ENCODE measurements at regions not wholly inside any gene's neighbourhood (a gene's known extent, or its start where the extent isn't known, plus 50 kb on each side); places are given as distances from the start of the nearest gene placed in this dataset.
"Not testable (repeated sequence)": the region's sequence is repeated elsewhere in the genome, so short reads cannot be mapped to it uniquely, and the experiment has no call there.

DNA sequence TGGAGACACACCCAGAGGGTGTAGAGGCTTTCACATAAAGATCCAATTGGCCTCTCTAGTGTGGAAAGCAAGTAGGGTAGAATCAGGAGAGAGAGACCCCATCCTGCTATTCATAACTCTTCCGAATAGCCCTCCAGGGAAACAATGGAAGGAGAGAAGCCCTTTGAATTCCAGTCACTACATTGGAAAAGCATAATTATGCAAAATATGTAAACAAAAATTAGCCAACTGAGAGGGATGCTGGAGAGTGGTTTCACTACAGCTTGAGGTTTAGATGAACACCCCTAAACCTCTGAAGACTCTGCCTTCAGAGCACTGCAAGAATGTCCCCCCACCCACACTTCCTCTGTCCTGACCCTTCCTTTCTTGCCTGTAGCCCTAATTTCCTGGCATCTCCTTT is 197.3 kb upstream of the ANKRD55 start:
- DNase-seq, result no peak

DNA sequence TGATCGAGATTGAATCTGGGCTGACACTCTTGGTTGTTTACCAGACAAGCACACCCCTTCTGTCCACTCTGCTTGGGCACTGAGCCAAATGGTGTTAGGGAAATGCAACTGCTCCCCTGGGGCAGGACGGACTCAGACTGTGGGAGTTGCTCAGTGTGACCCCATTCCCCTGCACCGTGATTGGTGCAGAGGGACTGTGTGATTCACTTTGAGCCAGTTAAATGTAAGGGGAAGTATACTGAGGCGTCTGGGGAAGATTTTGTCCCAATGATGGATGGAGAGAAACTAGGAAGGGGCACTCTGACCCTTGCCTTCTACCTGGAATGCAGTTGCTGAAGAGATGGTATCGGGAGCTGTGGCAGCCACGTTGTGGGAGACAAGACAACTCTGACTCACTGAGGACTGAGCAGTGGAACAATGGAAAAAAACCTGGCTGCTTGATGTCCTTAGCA is 196.0 kb upstream of the ANKRD55 start:
- peak in 1 of 56 donors; percentile 17 for DNase-seq

DNA sequence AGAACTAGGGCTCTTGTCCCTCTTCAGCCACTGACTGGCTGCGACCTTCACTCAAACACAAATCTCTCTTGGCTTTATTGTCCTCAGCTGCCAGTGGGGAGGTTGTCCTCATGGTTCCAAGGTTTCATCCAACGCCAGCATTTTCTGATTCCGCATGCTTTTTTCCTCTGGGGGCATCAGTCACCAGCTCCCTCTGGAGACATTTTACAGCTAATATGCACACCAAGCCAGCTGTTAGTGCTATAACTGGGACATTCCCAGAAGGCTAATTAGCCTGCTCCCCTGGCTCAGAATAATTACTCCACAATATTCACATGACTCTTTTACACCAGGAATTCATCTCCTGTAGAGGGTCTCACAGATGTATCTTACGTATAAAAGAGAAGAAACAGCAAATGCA is 193.6 kb upstream of the ANKRD55 start:
- DNase-seq, result no peak

DNA sequence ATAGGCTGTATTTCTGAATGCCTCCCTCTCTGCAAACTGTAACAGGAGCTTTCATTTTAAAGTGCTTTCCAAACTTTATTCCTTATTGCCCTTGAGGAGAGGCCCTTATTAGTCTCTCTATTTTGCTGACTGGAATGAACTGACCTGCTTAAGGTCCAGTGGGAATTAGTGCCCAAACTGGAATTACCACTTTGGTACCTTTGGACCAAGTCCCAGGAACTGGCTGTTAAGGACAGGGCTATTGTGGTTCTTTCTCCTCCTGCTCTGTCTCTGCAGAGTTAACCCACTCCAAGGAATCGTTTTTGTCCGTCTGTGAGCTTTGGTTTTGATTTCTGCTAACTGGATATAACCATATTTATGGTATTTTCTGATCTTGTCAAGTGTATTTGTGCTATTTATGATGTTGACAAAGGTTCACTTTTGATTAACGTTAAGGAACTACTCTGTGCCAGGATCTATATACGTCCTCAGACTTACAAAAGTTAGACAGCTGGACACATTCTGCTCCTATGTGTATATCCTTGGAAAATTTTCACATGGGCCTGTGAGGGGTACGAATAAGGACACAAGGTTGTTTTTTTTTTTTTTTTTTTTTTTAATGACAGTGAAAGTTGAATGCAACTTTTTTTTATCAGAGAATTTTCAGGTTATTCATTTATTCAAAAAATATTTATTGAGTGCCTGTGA is 189.1 kb upstream of the ANKRD55 start:
- peak in 1 of 56 donors; percentile 3 for DNase-seq

DNA sequence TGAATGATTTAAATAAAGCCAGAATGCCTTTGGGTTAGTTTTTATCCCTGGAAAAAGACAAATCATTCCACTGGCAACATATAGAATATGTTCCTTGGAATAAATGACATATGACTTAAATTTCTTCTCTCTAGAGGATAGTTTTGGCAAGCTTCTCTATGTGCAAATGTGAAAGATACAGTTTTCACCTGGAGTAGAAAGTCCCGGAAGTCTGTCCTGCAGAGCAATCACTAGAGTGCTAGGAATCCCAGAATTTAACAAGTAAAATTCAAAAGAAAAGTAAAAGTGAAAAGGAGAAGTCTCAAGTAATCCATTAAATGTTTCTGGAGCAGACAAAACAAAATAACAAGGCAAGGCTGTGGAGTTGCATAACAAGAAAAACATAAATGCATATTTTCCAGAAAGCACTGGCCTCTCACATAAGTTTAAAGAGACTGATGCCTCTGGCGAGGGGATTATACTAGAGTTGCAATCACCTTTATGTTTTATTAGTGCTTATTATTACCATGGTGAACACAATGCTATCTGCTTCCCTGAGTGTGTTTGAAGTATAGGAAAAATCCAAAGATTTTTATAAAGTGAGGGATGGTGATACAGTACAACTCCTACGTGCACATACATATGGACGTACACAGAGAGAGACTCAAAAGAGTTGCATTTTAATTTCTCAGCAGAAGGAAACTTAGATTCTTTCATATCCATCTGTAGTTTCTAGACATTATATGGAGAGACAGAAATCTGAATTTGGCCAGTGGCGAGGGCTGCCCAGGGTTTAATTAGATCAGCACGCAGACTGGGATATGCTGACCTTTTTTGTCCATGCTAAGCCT is 188.3 kb upstream of the ANKRD55 start:
- DNase-seq, result no peak

DNA sequence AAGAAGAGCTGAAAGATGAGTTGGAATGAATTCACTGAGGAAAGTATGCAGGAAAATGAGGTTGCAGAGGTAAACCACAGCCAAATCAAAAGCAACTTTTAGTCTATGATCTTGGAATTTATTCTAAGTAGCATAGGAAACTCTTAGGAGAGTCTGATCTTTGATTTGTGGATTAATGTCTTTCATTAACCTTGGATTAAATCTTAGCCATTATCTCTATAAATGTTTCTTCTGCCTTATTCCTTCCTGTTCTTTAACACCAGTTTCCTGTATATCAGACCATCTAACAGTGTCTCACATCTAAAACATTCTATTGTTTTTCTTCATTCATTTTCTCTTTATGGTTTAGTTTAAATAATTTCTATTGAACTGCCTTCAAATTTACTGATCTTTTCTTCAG is 187.2 kb upstream of the ANKRD55 start:
- DNase-seq, result no peak

DNA sequence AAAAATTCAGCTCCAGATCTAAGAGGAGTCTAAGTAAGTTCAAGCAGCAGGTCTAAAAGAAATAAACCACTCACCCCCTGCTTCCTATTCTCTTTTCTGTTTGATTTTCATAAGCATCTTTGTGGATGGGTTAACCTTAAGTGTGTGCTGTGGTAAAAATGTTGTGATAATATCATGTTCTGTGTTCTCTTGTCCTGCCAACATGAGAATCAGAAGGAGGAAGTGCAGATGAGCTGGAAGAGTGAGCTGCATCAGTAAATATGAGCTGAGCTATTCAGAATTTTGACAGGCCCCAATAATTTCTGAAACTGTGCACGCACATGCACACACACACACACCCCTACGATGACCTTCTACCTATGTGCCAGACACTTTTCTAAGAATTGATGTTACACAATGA is 186.5 kb upstream of the ANKRD55 start:
- no peak for DNase-seq

DNA sequence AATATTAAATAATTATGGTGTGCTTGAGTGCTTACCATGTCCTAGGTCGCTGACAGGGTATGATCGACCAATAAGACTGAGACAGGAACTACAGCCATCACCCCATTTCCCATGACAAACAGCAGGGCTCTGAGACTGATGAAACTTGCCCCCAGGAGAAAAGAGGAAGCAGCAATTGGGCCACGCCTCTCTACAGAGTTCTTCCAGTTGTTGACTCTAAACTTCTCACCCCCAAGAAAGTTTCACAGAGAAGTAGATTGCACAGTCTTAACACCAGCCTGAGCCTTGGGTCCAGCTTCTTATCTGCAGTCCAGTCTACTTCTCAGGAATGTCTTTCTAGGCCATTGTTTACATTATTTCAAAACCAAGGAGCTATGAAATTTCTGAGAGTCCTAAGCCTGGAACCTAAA is 182.2 kb upstream of the ANKRD55 start:
- peak in 18 of 56 donors; percentile 2 to 50 (median 14) for DNase-seq

DNA sequence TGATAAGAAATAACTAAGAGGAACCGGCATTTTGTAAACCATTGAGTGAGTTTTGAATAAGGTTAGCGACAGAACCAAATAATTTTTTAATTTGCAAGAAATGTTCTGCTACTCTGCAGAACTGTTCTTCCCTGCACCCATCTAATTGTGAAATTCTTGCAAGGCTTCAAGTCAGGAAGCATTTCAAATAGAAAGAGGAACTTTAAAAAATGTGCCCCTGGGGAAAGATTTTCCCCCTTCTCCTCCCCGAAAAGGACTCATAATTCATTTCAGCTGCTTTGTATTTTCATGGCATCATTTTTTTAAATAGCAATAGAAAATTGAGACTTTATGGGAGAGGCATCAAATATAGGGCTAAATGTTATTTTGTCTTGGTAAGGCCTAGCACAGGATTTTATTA is 180.9 kb upstream of the ANKRD55 start:
- DNase-seq, result no peak

DNA sequence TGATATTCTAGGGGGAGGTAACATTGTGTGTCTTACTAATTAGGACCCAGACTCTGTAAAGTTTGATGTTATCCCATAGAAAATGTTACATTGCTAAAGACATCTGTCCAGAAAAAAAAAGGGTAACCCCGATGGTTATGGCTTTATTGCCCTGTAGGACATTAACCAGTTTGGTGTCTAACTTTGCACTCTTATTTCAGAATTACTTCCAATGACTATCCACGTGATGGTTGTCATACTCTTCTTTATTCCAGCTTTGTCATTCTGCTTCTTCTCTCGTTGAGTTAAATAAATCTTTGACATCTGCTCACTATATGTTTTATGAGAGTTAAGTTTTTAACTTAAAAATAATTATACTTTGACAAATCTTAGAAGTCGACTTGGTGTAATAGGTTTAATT is 180.4 kb upstream of the ANKRD55 start:
- no peak for DNase-seq

DNA sequence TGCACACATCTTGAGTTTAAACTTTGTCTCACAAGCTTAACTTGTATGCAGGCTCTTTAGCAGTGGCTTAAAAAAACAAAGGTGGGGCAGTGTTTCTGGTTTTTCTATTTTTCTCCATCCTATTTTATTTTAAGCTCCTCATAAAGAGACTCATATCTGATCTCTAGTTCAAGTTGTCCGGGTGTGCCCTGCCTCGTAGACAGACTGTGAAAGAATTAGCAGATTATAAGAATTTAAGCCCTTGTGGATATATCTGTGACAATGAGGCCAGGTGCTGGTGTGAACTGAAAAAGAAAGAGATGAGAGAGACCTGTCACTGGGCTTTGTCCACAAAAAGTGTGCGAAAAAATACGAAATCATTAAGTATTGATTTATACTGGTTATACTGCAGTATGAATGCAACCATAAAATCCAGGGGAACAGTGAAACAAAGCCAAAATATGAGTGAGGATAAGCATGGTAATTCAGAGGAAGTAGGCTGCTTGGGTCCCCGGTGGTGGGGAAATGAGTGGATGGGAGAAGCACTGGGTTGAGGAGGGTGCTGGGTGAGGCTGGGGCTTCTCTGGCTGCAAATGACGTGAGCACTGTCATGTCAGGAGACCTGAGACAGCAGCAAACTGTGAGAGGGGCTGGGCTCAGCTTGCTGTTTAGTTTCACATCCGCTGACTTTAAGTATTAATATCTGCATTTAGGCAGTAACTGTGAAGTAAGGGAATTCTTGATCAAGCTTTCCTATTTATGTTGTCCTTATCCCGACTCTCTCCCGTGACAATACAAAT is 179.7 kb upstream of the ANKRD55 start:
- peak in 31 of 56 donors; percentile 3 to 71 (median 23) for DNase-seq

DNA sequence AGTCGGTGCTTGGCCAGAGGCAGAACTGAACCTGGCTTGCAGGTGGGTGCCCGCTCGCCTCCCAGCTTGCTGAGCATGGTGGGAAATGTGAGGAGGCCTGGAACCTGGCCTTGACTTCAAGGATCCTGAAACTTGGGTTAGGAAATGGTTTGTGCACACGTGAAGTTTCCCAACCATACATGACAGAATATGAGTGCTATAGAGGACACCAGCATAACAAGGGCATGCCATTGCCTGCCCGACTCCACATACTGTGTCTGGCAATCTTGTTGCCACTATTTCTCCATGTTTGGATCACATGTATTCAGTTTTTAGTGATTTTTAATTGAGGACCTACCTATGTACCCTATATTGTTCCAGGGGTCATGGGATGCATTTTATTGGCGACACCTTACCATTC is 177.6 kb upstream of the ANKRD55 start:
- DNase-seq, result peak in 1 of 56 donors; percentile 9

DNA sequence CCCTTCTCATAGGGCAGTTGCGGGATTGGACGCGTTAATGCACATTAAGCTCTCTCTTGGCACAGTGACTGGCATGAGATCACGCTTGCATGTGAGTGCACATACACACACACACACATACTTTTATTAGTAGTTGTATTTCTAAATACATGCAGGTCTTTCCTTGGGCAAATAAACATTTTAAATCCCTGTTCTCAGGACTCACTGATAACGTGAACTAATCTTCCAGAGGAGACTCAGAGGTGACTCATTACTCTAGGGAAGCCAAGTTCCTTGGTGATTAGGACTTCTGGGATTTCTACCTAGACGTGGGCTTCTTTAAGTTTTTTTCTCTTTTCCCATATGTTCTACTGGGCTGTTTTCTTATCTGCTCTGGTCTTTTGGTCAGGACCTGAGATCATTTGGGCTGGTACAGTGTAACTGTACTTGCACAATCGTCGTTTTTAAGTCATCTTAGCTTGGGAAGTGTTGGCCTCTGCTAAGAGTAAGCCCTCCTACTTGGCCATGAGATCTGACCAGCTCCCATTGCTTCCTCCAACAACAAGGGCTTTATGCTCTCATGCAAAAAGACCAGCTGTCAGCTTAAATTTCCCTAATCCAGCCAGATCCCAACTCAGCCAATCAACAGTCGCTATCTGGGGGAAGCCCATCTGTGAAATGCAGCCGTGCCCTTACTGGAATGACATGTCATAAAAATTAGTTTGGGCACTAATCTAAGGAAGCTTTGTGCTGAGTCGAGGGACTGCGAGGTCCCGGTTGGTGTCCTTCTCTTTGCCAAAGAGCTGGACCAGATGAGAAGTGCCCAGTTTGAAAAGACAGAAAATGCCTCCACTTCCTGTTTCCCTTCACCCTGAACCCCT is 176.4 kb upstream of the ANKRD55 start:
- peak in 22 of 56 donors; percentile 3 to 74 (median 18) for DNase-seq

DNA sequence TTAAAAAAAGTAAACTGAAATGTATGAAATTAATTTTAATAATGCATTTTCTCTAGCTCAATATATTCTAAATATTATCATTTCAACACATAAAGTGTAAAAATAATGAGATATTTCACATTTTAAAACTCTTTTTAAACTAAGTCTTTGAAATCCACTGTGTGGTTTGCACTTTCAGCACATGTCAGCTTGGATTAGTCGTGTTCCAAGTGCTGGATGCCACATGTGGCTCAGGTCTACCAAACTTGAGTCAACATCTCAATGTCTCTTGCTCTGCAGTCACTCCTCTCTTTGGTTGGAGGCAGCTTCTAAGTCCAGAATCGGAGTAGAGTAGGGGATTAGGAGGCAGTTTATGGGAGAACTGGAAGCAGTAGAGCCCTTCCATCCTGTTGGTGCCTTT is 173.7 kb upstream of the ANKRD55 start:
- DNase-seq, result no peak

DNA sequence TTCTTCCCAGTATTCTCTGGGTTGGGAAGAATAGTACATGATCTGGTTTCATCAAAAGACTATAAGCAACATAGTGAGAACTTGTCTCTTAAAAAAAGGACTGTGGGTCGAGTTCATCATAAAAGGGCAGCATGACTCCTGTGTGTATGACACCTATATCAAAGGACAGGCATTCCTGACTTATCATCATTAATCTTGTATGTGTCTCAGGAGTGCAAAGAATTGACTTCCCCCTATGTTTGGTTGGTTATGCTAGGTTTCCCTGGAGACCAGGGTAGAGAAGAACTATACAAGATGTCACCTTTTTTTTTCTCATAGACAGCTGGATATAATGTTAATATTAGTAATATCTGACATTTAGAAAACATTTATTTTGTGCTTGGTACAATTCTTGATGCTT is 173.1 kb upstream of the ANKRD55 start:
- DNase-seq, result no peak

DNA sequence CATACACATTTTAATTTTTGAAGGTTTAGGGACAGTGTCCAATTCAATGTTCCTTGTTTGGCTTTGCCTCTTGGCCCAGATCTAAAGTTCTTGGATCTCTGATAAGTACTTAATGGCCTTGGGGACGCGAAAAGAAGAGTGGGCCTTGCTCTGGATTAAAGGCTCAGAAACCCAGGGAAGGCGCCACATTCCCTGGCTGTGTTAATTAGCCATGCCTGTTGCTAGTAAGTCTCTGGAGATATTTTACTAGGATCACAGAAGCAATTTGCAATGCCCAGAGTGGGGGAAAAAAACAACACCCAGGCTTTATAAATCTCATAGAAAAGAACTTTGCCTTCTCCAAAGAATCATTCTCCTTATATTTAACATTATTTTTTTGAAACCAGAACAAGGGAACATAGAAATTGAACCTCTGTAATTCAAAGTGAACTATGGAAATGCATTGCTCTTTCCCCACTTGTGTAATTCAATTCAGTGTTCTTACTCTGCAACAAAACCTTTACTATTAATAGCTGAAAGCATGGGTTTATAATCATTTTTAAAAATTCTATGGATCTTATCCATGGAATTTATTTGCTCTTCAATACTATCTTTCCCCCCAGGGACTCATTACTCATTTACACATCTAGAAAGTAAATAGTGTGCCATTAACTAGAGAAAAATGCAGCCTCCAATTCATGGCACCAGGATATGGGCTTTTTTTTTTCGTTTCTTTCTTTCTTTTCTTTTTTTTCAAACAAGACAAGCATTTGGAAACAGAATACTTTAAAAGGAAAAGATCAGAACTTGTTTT is 172.2 kb upstream of the ANKRD55 start:
- no peak for DNase-seq

DNA sequence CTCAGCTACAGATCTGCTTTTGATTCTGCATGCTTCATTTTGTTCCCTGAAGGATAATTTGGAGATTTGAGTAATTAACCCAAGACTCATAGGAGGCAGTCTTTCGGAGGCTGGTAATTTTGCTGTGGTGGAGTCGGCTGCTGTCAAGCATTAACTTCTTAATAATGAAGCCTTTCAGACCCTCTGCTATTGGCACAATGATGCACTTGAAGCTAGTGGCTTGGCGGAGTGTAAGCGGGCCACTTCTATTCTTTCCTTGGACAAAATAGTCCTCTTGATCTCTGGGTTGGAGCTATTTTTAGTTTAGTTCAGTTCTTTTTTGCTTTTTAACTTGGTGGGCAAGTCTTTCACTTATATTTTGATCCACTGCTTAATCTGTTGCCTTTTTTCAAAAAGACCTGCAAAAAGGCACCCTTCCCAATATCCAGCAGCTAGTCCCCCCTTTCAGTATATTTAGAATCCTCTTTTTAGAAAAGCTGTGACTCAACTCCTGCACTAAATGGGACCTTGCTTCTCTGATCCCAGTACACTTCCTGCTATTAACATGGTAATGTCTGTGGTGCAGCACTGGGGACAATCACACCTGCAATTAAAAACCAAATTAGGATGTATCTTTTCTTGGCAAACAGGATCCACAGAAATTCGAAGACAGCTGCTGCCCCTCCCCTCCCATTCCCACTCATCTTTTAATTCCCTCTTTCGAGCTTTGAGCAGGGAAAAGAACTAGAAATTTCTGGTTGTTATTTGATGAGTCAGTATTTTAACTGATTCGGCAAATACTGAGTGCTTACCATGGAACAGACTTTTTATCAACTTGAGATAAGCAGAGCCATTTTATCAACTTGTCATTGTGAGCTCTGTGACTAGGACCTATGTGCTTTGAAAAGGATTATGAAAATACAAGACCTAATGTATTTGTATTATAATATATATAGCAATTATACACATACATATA is 169.4 kb upstream of the ANKRD55 start:
- peak in 18 of 56 donors; percentile 3 to 49 (median 18) for DNase-seq

DNA sequence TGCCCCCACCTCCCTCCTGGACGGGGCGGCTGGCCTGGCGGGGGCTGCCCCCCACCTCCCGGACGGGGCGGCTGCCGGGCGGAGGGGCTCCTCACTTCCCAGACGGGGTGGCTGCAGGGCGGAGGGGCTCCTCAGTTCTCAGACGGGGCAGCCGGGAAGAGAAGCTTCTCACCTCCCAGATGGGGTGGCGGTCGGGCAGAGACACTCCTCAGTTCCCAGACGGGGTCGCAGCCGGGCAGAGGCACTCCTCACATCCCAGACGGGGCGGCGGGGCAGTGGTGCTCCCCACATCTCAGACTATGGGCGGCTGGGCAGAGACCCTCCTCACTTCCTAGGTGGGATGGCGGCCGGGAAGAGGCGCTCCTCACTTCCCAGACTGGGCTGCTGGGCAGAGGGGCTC is 164.7 kb upstream of the ANKRD55 start:
- not testable (repeated sequence) for DNase-seq

DNA sequence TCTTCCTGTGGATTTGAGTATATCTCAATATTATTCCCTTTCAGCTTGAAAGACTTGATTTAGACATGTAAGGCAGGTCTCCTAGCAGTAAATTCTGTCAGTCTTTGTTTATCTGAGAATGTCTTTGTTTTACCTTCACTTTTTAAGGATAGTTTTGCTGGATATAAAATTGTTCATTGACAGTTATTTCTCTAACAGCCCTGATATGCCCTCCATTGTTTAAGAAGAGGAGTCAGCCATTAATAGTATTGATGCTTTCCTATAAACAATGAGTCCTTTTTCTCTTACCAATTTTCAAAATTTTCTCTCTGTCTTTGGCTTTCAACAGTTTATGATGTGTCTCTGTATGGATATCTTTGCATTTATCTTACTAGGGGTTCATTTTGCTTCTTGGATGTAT is 163.5 kb upstream of the ANKRD55 start:
- DNase-seq, result no peak
